PC-3 (cell line): ENCODE measurements at regions not wholly inside any gene's neighbourhood (a gene's known extent, or its start where the extent isn't known, plus 50 kb on each side); places are given as distances from the start of the nearest gene placed in this dataset.

Experiments used
- EZH2 ChIP-seq: fragments of 300-600 bp; sonication (generic); IDR thresholded peaks from one replicate; pipeline ENCODE4 v1.6.1; 2017; ENCODE audit warnings: antibody characterized with exemption, mild to moderate bottlenecking, low read length; ENCODE audit not compliant: unreplicated experiment
- EZH2phosphoT487 ChIP-seq: fragments of 300-600 bp; sonication (generic); IDR thresholded peaks from 2 replicates; pipeline ENCODE4 v1.6.1; 2018; ENCODE audit warnings: mild to moderate bottlenecking, antibody characterized with exemption, low read length, borderline replicate concordance
- TF ChIP-seq, protein P1 (sequence below): fragments of 300-600 bp; sonication (generic); conservative IDR thresholded peaks from 2 replicates; pipeline ENCODE4 v1.5.1; 2017; ENCODE audit warnings: antibody characterized with exemption, low read depth, mild to moderate bottlenecking, low read length

DNA sequence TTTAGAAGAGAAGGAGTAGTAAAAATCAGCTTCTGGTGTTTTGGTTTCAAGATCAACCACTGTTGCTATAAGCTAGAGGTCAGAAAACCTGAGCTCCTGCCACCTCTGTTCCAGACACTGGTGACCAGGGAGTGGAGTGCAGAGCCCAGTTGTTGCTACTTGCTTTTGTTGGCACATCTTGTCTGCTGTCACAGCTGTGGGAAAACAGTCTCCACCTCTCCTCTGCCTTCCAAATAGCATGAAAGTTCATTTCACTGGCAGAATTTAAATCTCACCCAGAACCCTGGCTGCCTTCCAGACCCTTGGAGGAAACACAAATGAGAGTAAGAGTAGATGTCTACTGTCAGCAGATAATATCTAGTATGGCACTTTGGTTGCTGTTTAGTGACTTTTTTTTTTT is 297.5 kb upstream of the KLF3 start:
- TF ChIP-seq, protein P1, sequence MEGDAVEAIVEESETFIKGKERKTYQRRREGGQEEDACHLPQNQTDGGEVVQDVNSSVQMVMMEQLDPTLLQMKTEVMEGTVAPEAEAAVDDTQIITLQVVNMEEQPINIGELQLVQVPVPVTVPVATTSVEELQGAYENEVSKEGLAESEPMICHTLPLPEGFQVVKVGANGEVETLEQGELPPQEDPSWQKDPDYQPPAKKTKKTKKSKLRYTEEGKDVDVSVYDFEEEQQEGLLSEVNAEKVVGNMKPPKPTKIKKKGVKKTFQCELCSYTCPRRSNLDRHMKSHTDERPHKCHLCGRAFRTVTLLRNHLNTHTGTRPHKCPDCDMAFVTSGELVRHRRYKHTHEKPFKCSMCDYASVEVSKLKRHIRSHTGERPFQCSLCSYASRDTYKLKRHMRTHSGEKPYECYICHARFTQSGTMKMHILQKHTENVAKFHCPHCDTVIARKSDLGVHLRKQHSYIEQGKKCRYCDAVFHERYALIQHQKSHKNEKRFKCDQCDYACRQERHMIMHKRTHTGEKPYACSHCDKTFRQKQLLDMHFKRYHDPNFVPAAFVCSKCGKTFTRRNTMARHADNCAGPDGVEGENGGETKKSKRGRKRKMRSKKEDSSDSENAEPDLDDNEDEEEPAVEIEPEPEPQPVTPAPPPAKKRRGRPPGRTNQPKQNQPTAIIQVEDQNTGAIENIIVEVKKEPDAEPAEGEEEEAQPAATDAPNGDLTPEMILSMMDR: no peak
- no peak for TF ChIP-seq EZH2
- no peak for TF ChIP-seq EZH2phosphoT487
